NT2/D1 (cell line): ENCODE measurements at regions not wholly inside any gene's neighbourhood (a gene's known extent, or its start where the extent isn't known, plus 50 kb on each side); places are given as distances from the start of the nearest gene placed in this dataset.

ENCODE experiments used
- DNase-seq: peaks from one replicate; pipeline ENCODE4 v3.0.0-alpha.2; 2011; ENCODE audit warnings: low read depth, low spot score
- H3K27me3 ChIP-seq: 2 replicates; pipeline ENCODE4 v1.6.0; 2011; ENCODE audit warnings: mild to moderate bottlenecking; ENCODE audit not compliant: insufficient read length, insufficient read depth
- H3K36me3 ChIP-seq: 2 replicates; pipeline ENCODE4 v1.6.1; 2011; ENCODE audit warnings: mild to moderate bottlenecking, low read length, mixed read lengths; ENCODE audit not compliant: insufficient read depth, insufficient read length
- H3K4me1 ChIP-seq: 2 replicates; pipeline ENCODE4 v1.5.1; 2011; ENCODE audit not compliant: insufficient read depth, insufficient read length
- H3K4me3 ChIP-seq: 2 replicates; pipeline ENCODE4 v1.5.1; 2011; ENCODE audit warnings: low read depth; ENCODE audit not compliant: insufficient read length
- H3K9ac ChIP-seq: 2 replicates; pipeline ENCODE4 v1.6.0; 2011; ENCODE audit warnings: low read depth; ENCODE audit not compliant: insufficient read length
- H3K9me3 ChIP-seq: 2 replicates; pipeline ENCODE4 v1.5.1; 2011; ENCODE audit warnings: mild to moderate bottlenecking, low read length; ENCODE audit not compliant: insufficient read depth
- SUZ12 ChIP-seq: IDR thresholded peaks from 2 replicates; pipeline ENCODE4 v1.6.1; 2011; ENCODE audit not compliant: insufficient read length, insufficient read depth; ENCODE audit errors: extremely low read depth
- YY1 ChIP-seq: IDR thresholded peaks from 2 replicates; pipeline ENCODE4 v1.6.1; 2011; ENCODE audit not compliant: insufficient read length, insufficient read depth
- ZNF274 ChIP-seq: IDR thresholded peaks from 2 replicates; pipeline ENCODE4 v1.6.1; 2011; ENCODE audit warnings: mild to moderate bottlenecking, low read depth, low read length

DNA sequence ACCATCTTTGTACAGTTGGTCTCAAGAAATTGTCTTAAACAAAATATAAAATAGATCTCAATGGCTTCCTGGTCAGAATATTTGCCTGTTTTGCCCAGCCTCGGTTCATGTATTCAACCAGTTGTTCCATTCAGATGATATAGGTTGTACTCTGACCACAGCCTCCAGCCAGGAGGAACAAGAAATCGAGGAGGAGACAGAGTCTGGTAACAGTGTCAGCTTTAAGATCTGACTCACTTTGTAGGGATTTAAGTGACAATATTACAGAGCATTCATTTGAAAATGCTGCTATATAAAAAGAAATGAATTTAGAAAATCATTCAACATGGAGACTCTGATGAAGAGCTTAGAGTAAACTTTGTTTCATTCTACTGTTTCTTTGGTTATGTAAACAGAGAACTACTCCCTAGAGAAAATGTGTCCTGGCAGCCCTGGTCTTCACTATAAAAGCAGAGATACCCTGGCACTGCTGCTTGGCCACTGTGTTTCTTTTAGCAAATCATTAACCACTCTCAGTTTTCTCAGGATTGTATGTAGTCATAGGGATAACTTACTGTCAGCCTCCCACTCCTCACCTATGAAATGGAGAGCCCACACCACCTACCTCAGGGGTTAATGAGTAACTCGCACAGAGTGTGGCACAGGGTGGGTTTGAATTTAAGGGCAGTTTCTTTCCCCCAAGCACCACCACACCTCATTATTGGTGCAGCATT lies 53.5 kb downstream of the PAGE2 start:
- no peak for TF ChIP-seq ZNF274
- TF ChIP-seq YY1, result no peak
- TF ChIP-seq SUZ12, result no peak
- H3K4me3 ChIP-seq, result no peak overlapping the region
- DNase-seq, result no peak

DNA sequence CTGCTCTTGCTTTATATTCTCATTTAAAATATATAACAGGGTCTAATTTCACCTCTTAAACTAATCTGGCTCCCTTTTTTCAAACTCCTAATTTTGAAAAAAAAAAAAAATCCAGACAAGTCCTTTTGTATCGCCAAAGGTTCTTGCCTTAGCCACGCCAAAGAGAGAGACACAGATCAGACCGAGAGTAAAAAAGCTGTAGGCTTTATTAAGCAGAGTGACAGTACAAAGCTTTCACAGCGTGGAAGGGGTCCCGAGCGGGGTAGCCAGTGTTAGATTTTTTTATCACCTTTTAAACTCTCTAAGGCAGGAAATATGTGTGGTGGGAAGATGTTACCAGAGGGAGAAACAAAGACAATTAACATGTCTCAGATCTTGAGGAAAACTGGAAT lies 54.1 kb downstream of the PAGE2 start:
- Histone ChIP-seq H3K9me3 (peaks cover 14% of the 10 kb centered on the region; the same call in 1 of the 2 replicates), H3K9ac (no peak overlapping the region)

More for the DNA sequence above, 53.5 kb downstream of the PAGE2 start:
- Histone ChIP-seq H3K27me3 (no peaks in the 10 kb centered on the region), H3K4me1 (no peaks in the 10 kb centered on the region), H3K36me3 (peaks cover 7% of the 10 kb centered on the region), H3K9me3 (peaks cover 14% of the 10 kb centered on the region; the same call in 1 of the 2 replicates), H3K9ac (no peak overlapping the region)

DNA sequence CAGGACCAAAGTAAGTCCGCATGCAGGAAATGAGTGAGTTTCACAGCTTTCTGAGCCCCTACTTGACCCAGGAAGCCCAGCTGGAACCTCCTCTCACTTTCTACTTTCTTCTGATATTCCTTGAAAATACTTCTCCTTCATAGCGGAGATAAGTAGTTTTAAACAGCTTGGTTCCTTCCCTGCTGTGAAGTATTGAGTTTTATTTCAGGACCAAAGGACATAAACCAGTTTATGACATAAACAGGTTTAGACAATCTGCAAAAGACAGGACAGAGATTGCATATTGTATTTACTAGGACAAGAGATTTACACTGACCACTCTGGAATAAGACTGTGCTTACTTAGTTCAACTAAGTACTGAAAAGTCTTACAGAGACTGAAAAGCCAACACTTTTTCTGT lies 54.8 kb downstream of the PAGE2 start:
- TF ChIP-seq ZNF274, result no peak
- no peak for TF ChIP-seq SUZ12
- TF ChIP-seq YY1, result no peak
- no peak for DNase-seq

More for the DNA sequence above, 54.1 kb downstream of the PAGE2 start:
- no peak for DNase-seq
- Histone ChIP-seq H3K4me3 (no peak overlapping the region), H3K36me3 (peaks cover 7% of the 10 kb centered on the region), H3K4me1 (no peaks in the 10 kb centered on the region), H3K27me3 (no peaks in the 10 kb centered on the region)
- TF ChIP-seq YY1 (no peak), ZNF274 (no peak), SUZ12 (no peak)

DNA sequence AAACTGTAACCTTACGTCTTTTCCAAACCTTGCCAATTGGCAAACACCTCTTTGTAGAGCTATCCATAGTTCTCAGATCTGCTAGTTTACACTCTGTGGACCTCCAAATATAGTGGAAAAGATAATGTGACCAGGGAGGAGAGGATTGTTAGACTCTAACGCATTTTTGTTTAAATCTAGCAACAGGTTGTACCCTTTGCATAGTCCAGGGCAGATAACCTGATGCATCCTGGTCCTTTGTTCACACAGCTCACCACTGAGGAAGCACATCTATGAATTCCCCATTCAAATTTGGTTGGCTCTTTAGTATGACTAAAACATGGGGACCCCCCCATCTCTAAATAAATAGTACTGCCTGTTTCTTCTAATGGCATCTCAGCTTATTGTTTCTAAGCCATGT lies 55.9 kb downstream of the PAGE2 start:
- Histone ChIP-seq H3K9me3 (peaks cover 7% of the 10 kb centered on the region; the same call in 1 of the 2 replicates), H3K4me1 (no peaks in the 10 kb centered on the region), H3K4me3 (no peak overlapping the region), H3K27me3 (no peaks in the 10 kb centered on the region), H3K36me3 (peaks cover 7% of the 10 kb centered on the region), H3K9ac (no peak overlapping the region)
- no peak for DNase-seq
- no peak for TF ChIP-seq YY1
- TF ChIP-seq ZNF274, result no peak
- TF ChIP-seq SUZ12, result no peak

More for the DNA sequence above, 54.8 kb downstream of the PAGE2 start:
- H3K9ac ChIP-seq, result no peak overlapping the region
- no peaks in the 10 kb centered on the region for H3K27me3 ChIP-seq
- peaks cover 14% of the 10 kb centered on the region; the same call in 1 of the 2 replicates for H3K9me3 ChIP-seq
- H3K4me3 ChIP-seq, result no peak overlapping the region
- H3K4me1 ChIP-seq, result no peaks in the 10 kb centered on the region
- H3K36me3 ChIP-seq, result peaks cover 7% of the 10 kb centered on the region

DNA sequence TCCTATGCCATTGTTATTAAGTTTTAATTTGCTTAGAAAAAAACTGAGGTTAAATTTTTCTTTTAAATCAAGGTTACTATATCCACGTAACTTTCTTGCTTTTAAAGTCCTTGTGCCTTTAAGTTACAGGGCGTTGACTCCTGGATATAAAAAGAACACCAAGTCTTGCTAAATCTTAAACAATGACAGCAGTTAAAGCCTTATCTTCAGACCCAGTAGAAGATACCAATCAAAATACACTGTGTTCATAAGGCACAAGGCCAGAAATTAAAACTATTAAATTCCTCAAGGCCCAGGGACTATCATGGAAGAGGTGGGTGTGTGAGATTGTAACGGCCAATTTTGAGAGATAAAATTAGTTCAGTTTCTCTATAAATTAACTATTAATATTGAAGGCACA lies 60.4 kb downstream of the PAGE2 start:
- Histone ChIP-seq H3K4me3 (no peak overlapping the region), H3K9ac (no peak overlapping the region), H3K27me3 (no peaks in the 10 kb centered on the region), H3K4me1 (no peaks in the 10 kb centered on the region), H3K36me3 (peaks cover 12% of the 10 kb centered on the region), H3K9me3 (no peaks in the 10 kb centered on the region)
- no peak for DNase-seq
- TF ChIP-seq SUZ12 (no peak), YY1 (no peak)

DNA sequence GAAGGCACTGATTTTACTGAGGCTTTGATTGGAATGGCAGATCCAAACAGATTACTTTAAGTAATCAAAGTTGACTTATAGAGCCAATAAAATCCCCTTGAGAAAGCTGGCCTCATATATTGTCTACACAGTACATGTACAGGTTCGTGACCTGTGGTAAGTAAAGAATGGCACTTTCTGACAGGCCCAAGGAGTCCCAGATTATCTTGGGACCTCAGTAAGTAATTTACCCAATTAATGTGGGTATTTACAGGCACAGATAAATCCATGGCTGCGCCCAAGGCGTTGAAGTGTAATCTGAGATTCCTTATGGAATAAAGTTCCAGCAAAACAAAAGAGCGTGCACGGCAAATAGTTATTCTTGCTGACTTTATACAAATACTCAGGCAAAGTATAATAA lies 62.4 kb downstream of the PAGE2 start:
- H3K9me3 ChIP-seq, result no peaks in the 10 kb centered on the region
- H3K27me3 ChIP-seq, result no peaks in the 10 kb centered on the region
- no peaks in the 10 kb centered on the region for H3K4me1 ChIP-seq
- TF ChIP-seq YY1 (no peak), ZNF274 (no peak), SUZ12 (no peak)
- peaks cover 13% of the 10 kb centered on the region for H3K36me3 ChIP-seq
- DNase-seq, result no peak
- H3K9ac ChIP-seq, result no peak overlapping the region
- H3K4me3 ChIP-seq, result no peak overlapping the region

DNA sequence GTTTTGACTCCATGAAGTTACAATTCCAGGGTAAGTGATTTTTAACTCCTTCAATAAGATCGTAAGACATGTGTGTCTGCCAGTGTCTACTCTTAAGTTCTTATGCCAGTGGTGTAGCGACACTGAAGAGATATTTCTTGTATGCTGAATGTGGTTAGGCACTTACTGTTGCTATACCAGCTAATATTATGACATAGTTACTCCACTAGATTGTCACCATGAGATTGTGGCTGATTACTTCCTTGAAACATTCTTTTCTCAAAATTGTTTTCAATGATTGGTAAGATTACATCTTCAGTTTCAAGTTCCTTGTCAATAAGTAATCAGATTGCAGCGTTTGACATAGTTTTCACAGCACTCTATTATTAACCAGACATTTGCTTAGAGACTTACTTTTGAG lies 60.6 kb upstream of the PAGE5 start:
- no peak overlapping the region for H3K9ac ChIP-seq
- H3K4me3 ChIP-seq, result no peak overlapping the region
- H3K27me3 ChIP-seq, result no peaks in the 10 kb centered on the region
- TF ChIP-seq ZNF274 (no peak), SUZ12 (no peak), YY1 (no peak)
- DNase-seq, result no peak
- H3K9me3 ChIP-seq, result no peaks in the 10 kb centered on the region
- H3K4me1 ChIP-seq, result no peaks in the 10 kb centered on the region
- H3K36me3 ChIP-seq, result peaks cover 18% of the 10 kb centered on the region
